H1 (cell line): ENCODE measurements at regions not wholly inside any gene's neighbourhood (a gene's known extent, or its start where the extent isn't known, plus 50 kb on each side); places are given as distances from the start of the nearest gene placed in this dataset.

Source experiments
- CTCF ChIA-PET: fragments of 300-600 bp; sonication (Branson Sonifier 250); formaldehyde crosslinking; loops from one replicate; lab custom pipeline; 2021; ENCODE audit not compliant: partially characterized antibody; lab: Charles Lee
- POLR2A ChIA-PET: fragments of 300-600 bp; sonication (Branson Sonifier 250); formaldehyde crosslinking; loops from one replicate; lab custom pipeline; 2021; ENCODE audit warnings: inconsistent platforms; ENCODE audit not compliant: partially characterized antibody; lab: Charles Lee
- DNase-seq, 2 experiments: peaks; one replicate each; pipeline versions ENCODE4 v3.0.0 to v3.0.0-alpha.2; 2010 to 2022; ENCODE audit warnings: low spot score in 2 of 2, low read depth in 1 of 2, mixed read lengths in 1 of 2
- FAIRE-seq: peaks from 2 replicates; lab custom pipeline; 2011; peaks lifted over from hg19 to GRCh38; lab: Jason Lieb, UNC
- H2AFZ ChIP-seq: 2 replicates; pipeline ENCODE4 v1.8.1; 2012; ENCODE audit warnings: low read length, inconsistent platforms
- H2AK5ac ChIP-seq: 2 replicates; pipeline ENCODE4 v1.6.1; 2013; ENCODE audit warnings: low read depth, low read length
- H2BK120ac ChIP-seq: replicated peaks from 2 replicates; pipeline ENCODE3; 2013; ENCODE audit warnings: low read depth, low read length, inconsistent platforms
- H2BK12ac ChIP-seq: 2 replicates; pipeline ENCODE4 v1.6.1; 2013; ENCODE audit warnings: low read depth, low read length
- H2BK15ac ChIP-seq: 2 replicates; pipeline ENCODE4 v1.6.1; 2013; ENCODE audit warnings: low read length
- H2BK20ac ChIP-seq: 2 replicates; pipeline ENCODE4 v1.6.1; 2013; ENCODE audit warnings: low read length
- H2BK5ac ChIP-seq: 2 replicates; pipeline ENCODE4 v1.6.1; 2013; ENCODE audit warnings: low read depth, low read length
- H3K14ac ChIP-seq: 2 replicates; pipeline ENCODE4 v1.6.1; 2013; ENCODE audit warnings: inconsistent platforms; ENCODE audit not compliant: insufficient read length
- H3K18ac ChIP-seq: 2 replicates; pipeline ENCODE4 v1.6.1; 2013; ENCODE audit warnings: low read length; ENCODE audit errors: extremely low read depth
- H3K23ac ChIP-seq: 2 replicates; pipeline ENCODE4 v1.6.1; 2013; ENCODE audit warnings: inconsistent platforms; ENCODE audit not compliant: insufficient read length
- H3K23me2 ChIP-seq: 2 replicates; pipeline ENCODE4 v1.6.1; 2013; ENCODE audit warnings: low read depth, low read length
- H3K27ac ChIP-seq: 2 replicates; pipeline ENCODE4 v1.6.1; 2011; ENCODE audit warnings: low read depth, low read length, inconsistent platforms
- H3K27me3 ChIP-seq, 4 experiments: replicated peaks in 1 of 4; 1 replicate in 1 of 4; 2 replicates in 3 of 4; pipeline versions ENCODE4 v1.6.1 to v1.8.1; 2011 to 2013; ENCODE audit warnings: low read length in 3 of 4, mild to moderate bottlenecking in 3 of 4, inconsistent platforms in 2 of 4, mixed read lengths in 2 of 4, moderate library complexity in 1 of 4; ENCODE audit not compliant: control insufficient read depth in 3 of 4, insufficient read depth in 3 of 4; ENCODE audit errors: extremely low read depth in 1 of 4
- H3K36me3 ChIP-seq, 4 experiments: 2 replicates each; pipeline versions ENCODE4 v1.6.1 to v1.8.1; 2011 to 2013; ENCODE audit warnings: mild to moderate bottlenecking in 4 of 4, low read length in 3 of 4, moderate library complexity in 2 of 4, control low read depth in 1 of 4, inconsistent platforms in 1 of 4; ENCODE audit not compliant: insufficient read depth in 4 of 4, control insufficient read depth in 2 of 4
- H3K4ac ChIP-seq: replicated peaks from 2 replicates; pipeline ENCODE3; 2013; ENCODE audit warnings: low read length, low read depth, mixed read lengths, inconsistent platforms; ENCODE audit not compliant: insufficient read length
- H3K4me1 ChIP-seq, 4 experiments: replicated peaks in 1 of 4; 1 replicate in 1 of 4; 2 replicates in 3 of 4; pipeline versions ENCODE4 v1.6.1 to v1.8.1; 2011 to 2013; ENCODE audit warnings: low read length in 3 of 4, inconsistent platforms in 2 of 4, mixed read lengths in 1 of 4; ENCODE audit not compliant: insufficient read depth in 4 of 4, control insufficient read depth in 3 of 4
- H3K4me2 ChIP-seq, 2 experiments: 2 replicates each; pipeline versions ENCODE4 v1.6.1 to v1.8.1; 2011 to 2013; ENCODE audit warnings: low read depth in 2 of 2, low read length in 2 of 2, control low read depth in 1 of 2, inconsistent platforms in 1 of 2, mild to moderate bottlenecking in 1 of 2; ENCODE audit not compliant: insufficient read depth in 1 of 2
- H3K4me3 ChIP-seq, 4 experiments: fragments of 200-600, 300-600 bp in 1 of 4; sonication (generic), shearing (Covaris generic), sonication (Bioruptor Twin) in 1 of 4; 2 replicates each; pipeline versions ENCODE4 v1.5.1 to v1.8.1; 2011 to 2016; ENCODE audit warnings: low read length in 4 of 4, low read depth in 3 of 4, control low read depth in 2 of 4, inconsistent platforms in 2 of 4, mild to moderate bottlenecking in 2 of 4, mixed read lengths in 1 of 4, moderate library complexity in 1 of 4; ENCODE audit not compliant: insufficient read depth in 2 of 4; ENCODE audit errors: extremely low read depth in 1 of 4
- H3K56ac ChIP-seq: replicated peaks from 2 replicates; pipeline ENCODE3; 2013; ENCODE audit warnings: low read depth, mild to moderate bottlenecking, mixed read lengths, low read length, inconsistent platforms; ENCODE audit not compliant: insufficient read length
- H3K79me1 ChIP-seq: 2 replicates; pipeline ENCODE4 v1.6.1; 2013; ENCODE audit warnings: low read depth, low read length, control low read depth
- H3K79me2 ChIP-seq, 2 experiments: 2 replicates each; pipeline versions ENCODE4 v1.6.1 to v1.8.1; 2012 to 2013; ENCODE audit warnings: low read length in 2 of 2, mild to moderate bottlenecking in 2 of 2, inconsistent platforms in 1 of 2; ENCODE audit not compliant: insufficient read depth in 2 of 2, control insufficient read depth in 1 of 2
- H3K9ac ChIP-seq, 4 experiments: replicated peaks in 1 of 4; 1 replicate in 1 of 4; 2 replicates in 3 of 4; pipeline versions ENCODE4 v1.6.1 to v1.8.1; 2011 to 2013; ENCODE audit warnings: low read depth in 3 of 4, low read length in 3 of 4, control low read depth in 2 of 4, mild to moderate bottlenecking in 2 of 4, moderate library complexity in 2 of 4, inconsistent platforms in 1 of 4; ENCODE audit errors: extremely low read depth in 1 of 4
- H3K9me3 ChIP-seq, 2 experiments: 2 replicates each; pipeline versions ENCODE4 v1.6.1 to v1.8.1; 2012 to 2013; ENCODE audit warnings: mild to moderate bottlenecking in 2 of 2, moderate library complexity in 2 of 2, control low read depth in 1 of 2, inconsistent platforms in 1 of 2, low read depth in 1 of 2, low read length in 1 of 2, mixed read lengths in 1 of 2; ENCODE audit not compliant: insufficient read depth in 2 of 2
- H4K20me1 ChIP-seq, 2 experiments: replicated peaks in 1 of 2; 2 replicates each; pipeline versions ENCODE3 to v1.8.1; 2011 to 2013; ENCODE audit warnings: inconsistent platforms in 2 of 2, low read length in 2 of 2, mild to moderate bottlenecking in 1 of 2; ENCODE audit not compliant: insufficient read depth in 2 of 2, control insufficient read depth in 1 of 2
- H4K5ac ChIP-seq: 2 replicates; pipeline ENCODE4 v1.6.1; 2013; ENCODE audit warnings: low read length, low read depth, mixed read lengths, inconsistent platforms; ENCODE audit not compliant: insufficient read length
- H4K8ac ChIP-seq: 2 replicates; pipeline ENCODE4 v1.8.0; 2013; ENCODE audit warnings: mild to moderate bottlenecking, moderate library complexity, low read length, inconsistent platforms; ENCODE audit not compliant: insufficient read depth; ENCODE audit errors: extremely low read depth
- H4K91ac ChIP-seq: replicated peaks from 2 replicates; pipeline ENCODE3; 2013; ENCODE audit warnings: low read length, mixed read lengths, inconsistent platforms; ENCODE audit not compliant: insufficient read length
- EP300 ChIP-seq, 2 experiments: IDR thresholded peaks; 1 replicate in 1 of 2; 2 replicates in 1 of 2; pipeline ENCODE4 v1.6.1; 2011 to 2012; ENCODE audit warnings: low read depth in 2 of 2, low read length in 2 of 2, mild to moderate bottlenecking in 2 of 2, borderline replicate concordance in 1 of 2, inconsistent platforms in 1 of 2, moderate library complexity in 1 of 2
- POU5F1 ChIP-seq: IDR thresholded peaks from 2 replicates; pipeline ENCODE4 v1.6.1; 2011; ENCODE audit warnings: low read depth, mild to moderate bottlenecking, low read length, moderate library complexity
- WGBS, 2 experiments: shearing (Covaris generic) in 1 of 2; methylation state at CpG; one replicate each; pipeline versions ENCODE4 v1.1.6 to v1.1.7; 2013 to 2015; ENCODE audit warnings: low lambda C conversion rate in 2 of 2, mixed read lengths in 2 of 2, inconsistent platforms in 1 of 2, low coverage in 1 of 2, missing lambda C conversion rate in 1 of 2; ENCODE audit not compliant: insufficient replicate concordance in 2 of 2, insufficient coverage in 1 of 2, insufficient read length in 1 of 2; ENCODE audit errors: extremely low coverage in 1 of 2, missing lambda C conversion rate in 1 of 2; 5-methylcytosine and 5-hydroxymethylcytosine counted together

DNA sequence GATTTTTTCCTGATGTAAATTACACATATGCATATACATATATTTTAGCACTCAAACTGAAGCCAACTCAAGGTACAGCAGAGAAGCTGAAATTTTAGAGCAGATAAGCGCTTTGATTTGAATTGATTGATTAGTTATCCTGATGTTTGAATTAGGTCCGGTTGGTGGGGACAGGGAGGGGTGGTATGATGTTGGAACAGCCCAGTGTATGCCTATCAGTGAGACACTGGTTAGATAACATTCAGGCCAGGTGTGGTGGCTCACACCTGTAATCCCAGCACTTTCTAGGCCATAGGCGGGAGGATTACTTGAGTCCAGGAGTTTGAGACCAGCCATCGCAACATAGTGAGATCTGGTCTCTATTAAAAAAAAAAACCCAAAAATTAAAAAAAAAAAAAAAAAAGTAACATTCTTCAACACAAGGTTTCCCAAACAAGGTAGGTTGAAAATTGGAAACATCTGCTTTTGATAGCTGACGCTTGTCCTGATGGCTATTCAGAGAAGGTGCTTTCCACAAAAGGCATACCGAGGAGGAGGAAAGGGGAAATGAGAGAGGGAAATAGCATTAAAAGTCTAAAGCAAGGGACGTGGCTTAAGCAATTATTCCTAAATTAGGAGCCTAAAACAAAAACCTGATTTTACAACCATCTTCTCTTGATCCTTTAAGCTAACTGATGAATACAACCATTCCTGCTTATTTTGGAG lies 288.4 kb upstream of the JARID2 start:
- no peak for FAIRE-seq
- H2BK5ac ChIP-seq = no peak overlapping the region
- WGBS, 2 experiments = 87% methylated on average over 7 of the region's 7 CpGs; no CpG with 5 or more reads in 1 of the 2 experiments
- H2BK20ac ChIP-seq = no peak overlapping the region
- H3K18ac ChIP-seq = no peak overlapping the region
- CTCF ChIA-PET = interaction anchor here (0.6 to 2.0 kb wide), 3 partner anchors 9 to 146 kb away, joined by 3 to 6 read pairs (median 4); no protein-coding TSS in a partner anchor
- no peaks in the 10 kb centered on the region for H3K27me3 ChIP-seq
- H3K23ac ChIP-seq = no peak overlapping the region
- H3K23me2 ChIP-seq = no peaks in the 10 kb centered on the region
- POLR2A ChIA-PET = no interaction called here
- H3K14ac ChIP-seq = no peak overlapping the region
- H3K36me3 ChIP-seq = peaks cover 0 to 5% (median 0%) of the 10 kb centered on the region in 4 experiments; a peak in 1 of 8 replicates
- H3K4me3 ChIP-seq = no peak overlapping the region
- peaks cover 0 to 2% of the 10 kb centered on the region in 2 experiments for H4K20me1 ChIP-seq
- H3K9me3 ChIP-seq = no peaks in the 10 kb centered on the region
- DNase-seq = no peak
- TF ChIP-seq POU5F1 (no peak), EP300 (IDR thresholded peaks at IDR 0.05; ENCODE audit: borderline replicate concordance in 1 of 2, low read depth in 2 of 2, low read length in 2 of 2) (peak in 1 of 2 experiments; percentile 64; a peak in 1 of 3 replicates)
- H2AK5ac ChIP-seq = no peak overlapping the region
- no peak overlapping the region for H3K4ac ChIP-seq
- no peak overlapping the region for H2BK12ac ChIP-seq
- no peaks in the 10 kb centered on the region for H3K4me1 ChIP-seq
- no peak overlapping the region for H2AFZ ChIP-seq
- H2BK15ac ChIP-seq = no peak overlapping the region
- H4K8ac ChIP-seq = no peak overlapping the region
- H3K27ac ChIP-seq = no peak overlapping the region
- peak overlapping the region; percentile 65 for H4K91ac ChIP-seq
- H3K56ac ChIP-seq = no peak overlapping the region
- no peak overlapping the region for H2BK120ac ChIP-seq
- no peaks in the 10 kb centered on the region for H3K79me1 ChIP-seq
- no peak overlapping the region for H4K5ac ChIP-seq
- no peak overlapping the region for H3K9ac ChIP-seq
- H3K4me2 ChIP-seq = no peak overlapping the region
- no peaks in the 10 kb centered on the region for H3K79me2 ChIP-seq
